ENCODE measurements at regions not wholly inside any gene's neighbourhood (a gene's known extent, or its start where the extent isn't known, plus 50 kb on each side); places are given as distances from the start of the nearest gene placed in this dataset.

- TF ChIP-seq POLR2AphosphoS5 (IDR thresholded peaks at IDR 0.05; ENCODE audit: low read depth, low read length) (no peak), TAF1 (IDR thresholded peaks at IDR 0.05; ENCODE audit: borderline replicate concordance, insufficient read depth, low read length) (no peak), FOXP2 (optimal IDR thresholded peaks at IDR 0.05; ENCODE audit: borderline replicate concordance, extremely low read depth, extremely low read length, insufficient read depth) (no peak), REST (IDR thresholded peaks at IDR 0.05; ENCODE audit: insufficient read depth in 1 of 2, low read depth in 2 of 2, low read length in 2 of 2) (no peak), SIN3A (IDR thresholded peaks at IDR 0.05; ENCODE audit: borderline replicate concordance, insufficient read depth, low read length) (no peak)
Measured at GRCh38 chr2:7639476-7639875, 722.3 kb downstream of the RNF144A start.

- TF ChIP-seq TAF1 (IDR thresholded peaks at IDR 0.05; ENCODE audit: borderline replicate concordance, insufficient read depth, low read length) (no peak), REST (IDR thresholded peaks at IDR 0.05; ENCODE audit: insufficient read depth in 1 of 2, low read depth in 2 of 2, low read length in 2 of 2) (no peak), POLR2AphosphoS5 (IDR thresholded peaks at IDR 0.05; ENCODE audit: low read depth, low read length) (no peak), SIN3A (IDR thresholded peaks at IDR 0.05; ENCODE audit: borderline replicate concordance, insufficient read depth, low read length) (no peak), FOXP2 (optimal IDR thresholded peaks at IDR 0.05; ENCODE audit: borderline replicate concordance, extremely low read depth, extremely low read length, insufficient read depth) (no peak)
Measured at GRCh38 chr2:7646024-7646423, 728.8 kb downstream of the RNF144A start.

GRCh38 chr2:7646661-7647060 is 729.4 kb downstream of the RNF144A start:
- TF ChIP-seq REST (IDR thresholded peaks at IDR 0.05; ENCODE audit: insufficient read depth in 1 of 2, low read depth in 2 of 2, low read length in 2 of 2), result no peak
- no peak for TF ChIP-seq POLR2AphosphoS5 (IDR thresholded peaks at IDR 0.05; ENCODE audit: low read depth, low read length)
- no peak for TF ChIP-seq TAF1 (IDR thresholded peaks at IDR 0.05; ENCODE audit: borderline replicate concordance, insufficient read depth, low read length)
- TF ChIP-seq FOXP2 (optimal IDR thresholded peaks at IDR 0.05; ENCODE audit: borderline replicate concordance, extremely low read depth, extremely low read length, insufficient read depth), result no peak
- no peak for TF ChIP-seq SIN3A (IDR thresholded peaks at IDR 0.05; ENCODE audit: borderline replicate concordance, insufficient read depth, low read length)

GRCh38 chr2:7648221-7648795 is 731.1 kb downstream of the RNF144A start:
- no peak for TF ChIP-seq POLR2AphosphoS5 (IDR thresholded peaks at IDR 0.05; ENCODE audit: low read depth, low read length)
- no peak for TF ChIP-seq FOXP2 (optimal IDR thresholded peaks at IDR 0.05; ENCODE audit: borderline replicate concordance, extremely low read depth, extremely low read length, insufficient read depth)
- no peak for TF ChIP-seq SIN3A (IDR thresholded peaks at IDR 0.05; ENCODE audit: borderline replicate concordance, insufficient read depth, low read length)
- no peak for TF ChIP-seq TAF1 (IDR thresholded peaks at IDR 0.05; ENCODE audit: borderline replicate concordance, insufficient read depth, low read length)
- no peak for TF ChIP-seq REST (IDR thresholded peaks at IDR 0.05; ENCODE audit: insufficient read depth in 1 of 2, low read depth in 2 of 2, low read length in 2 of 2)
